ENCODE measurements at regions not wholly inside any gene's neighbourhood (a gene's known extent, or its start where the extent isn't known, plus 50 kb on each side); places are given as distances from the start of the nearest gene placed in this dataset.
"Not testable (repeated sequence)": the region's sequence is repeated elsewhere in the genome, so short reads cannot be mapped to it uniquely, and the experiment has no call there.

GRCh38 chr5:159586921-159587320, 256.6 kb upstream of the IL12B start:
- no peak for DNase-seq (ENCODE audit: low read depth, low spot score)

GRCh38 chr5:159588941-159589340, 258.7 kb upstream of the IL12B start:
- DNase-seq (ENCODE audit: low read depth, low spot score) = no peak

- DNase-seq (ENCODE audit: low read depth, low spot score) = no peak
These were observed 263.3 kb upstream of the IL12B start for GRCh38 chr5:159593518-159594073.

GRCh38 chr5:159595561-159595960, 265.3 kb upstream of the IL12B start:
- not testable (repeated sequence) for DNase-seq (ENCODE audit: low read depth, low spot score)

- no peak for DNase-seq (ENCODE audit: low read depth, low spot score)
These were observed 270.9 kb upstream of the IL12B start for GRCh38 chr5:159601216-159601615.

- DNase-seq (ENCODE audit: low read depth, low spot score) = no peak
These were observed 272.1 kb upstream of the IL12B start for GRCh38 chr5:159602434-159602833.

GRCh38 chr5:159605585-159605984, 275.3 kb upstream of the IL12B start:
- no peak for DNase-seq (ENCODE audit: low read depth, low spot score)

- no peak for DNase-seq (ENCODE audit: low read depth, low spot score)
These were observed 279.1 kb upstream of the IL12B start for GRCh38 chr5:159609359-159609758.

GRCh38 chr5:159610966-159611579, 280.8 kb upstream of the IL12B start:
- no peak for DNase-seq (ENCODE audit: low read depth, low spot score)

GRCh38 chr5:159616952-159617351, 286.7 kb upstream of the IL12B start:
- DNase-seq (ENCODE audit: low read depth, low spot score) = no peak

GRCh38 chr5:159619826-159620225, 289.5 kb upstream of the IL12B start:
- DNase-seq (ENCODE audit: low read depth, low spot score) = no peak

- no peak for DNase-seq (ENCODE audit: low read depth, low spot score)
These were observed 290.7 kb upstream of the IL12B start for GRCh38 chr5:159620853-159621540.

GRCh38 chr5:159628703-159629102, 287.6 kb upstream of the ADRA1B start:
- no peak for DNase-seq (ENCODE audit: low read depth, low spot score)

GRCh38 chr5:159629158-159629557, 287.1 kb upstream of the ADRA1B start:
- no peak for DNase-seq (ENCODE audit: low read depth, low spot score)

- no peak for DNase-seq (ENCODE audit: low read depth, low spot score)
These were observed 285.7 kb upstream of the ADRA1B start for GRCh38 chr5:159630545-159630944.

GRCh38 chr5:159631001-159631400, 285.3 kb upstream of the ADRA1B start:
- DNase-seq (ENCODE audit: low read depth, low spot score) = no peak

- no peak for DNase-seq (ENCODE audit: low read depth, low spot score)
These were observed 283.4 kb upstream of the ADRA1B start for GRCh38 chr5:159632866-159633265.

- no peak for DNase-seq (ENCODE audit: low read depth, low spot score)
These were observed 277.8 kb upstream of the ADRA1B start for GRCh38 chr5:159638481-159638880.

- no peak for DNase-seq (ENCODE audit: low read depth, low spot score)
These were observed 277.2 kb upstream of the ADRA1B start for GRCh38 chr5:159638954-159639559.

- DNase-seq (ENCODE audit: low read depth, low spot score) = no peak
These were observed 276.7 kb upstream of the ADRA1B start for GRCh38 chr5:159639590-159639989.

- DNase-seq (ENCODE audit: low read depth, low spot score) = no peak
These were observed 275.8 kb upstream of the ADRA1B start for GRCh38 chr5:159640446-159640845.

GRCh38 chr5:159640921-159641320, 275.4 kb upstream of the ADRA1B start:
- DNase-seq (ENCODE audit: low read depth, low spot score) = no peak

Data from iPS DF 19.7 (cell line).